GM19023 (cell line): ENCODE measurements at regions not wholly inside any gene's neighbourhood (a gene's known extent, or its start where the extent isn't known, plus 50 kb on each side); places are given as distances from the start of the nearest gene placed in this dataset.

Source experiments
- ATAC-seq: cut with Tn5 transposase; IDR thresholded peaks from one replicate; pipeline ENCODE4 v1.9.1; 2021; ENCODE audit warnings: mild to moderate bottlenecking, moderate library complexity; ENCODE audit not compliant: unreplicated experiment

DNA sequence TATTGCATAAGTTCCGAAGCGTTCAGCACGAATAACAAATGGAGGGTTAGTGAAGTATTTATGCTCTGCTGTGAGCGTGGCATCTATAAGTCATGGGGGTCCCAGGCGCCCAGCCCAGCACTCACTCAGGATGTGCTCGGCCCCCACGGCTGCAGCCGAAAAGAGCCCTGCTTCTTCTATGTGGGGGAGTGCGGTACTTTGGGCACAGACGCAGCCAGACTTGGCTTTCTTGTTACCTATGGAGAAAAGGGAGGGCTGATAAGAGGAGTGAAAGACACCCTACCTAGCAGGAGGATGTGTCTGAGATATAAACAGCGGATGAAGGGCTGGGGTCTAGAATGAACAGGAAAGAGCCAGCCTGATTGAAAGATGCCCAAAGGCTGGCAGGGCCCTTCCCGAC, 51.4 kb downstream of the MRPL36 start:
- no peak for ATAC-seq

DNA sequence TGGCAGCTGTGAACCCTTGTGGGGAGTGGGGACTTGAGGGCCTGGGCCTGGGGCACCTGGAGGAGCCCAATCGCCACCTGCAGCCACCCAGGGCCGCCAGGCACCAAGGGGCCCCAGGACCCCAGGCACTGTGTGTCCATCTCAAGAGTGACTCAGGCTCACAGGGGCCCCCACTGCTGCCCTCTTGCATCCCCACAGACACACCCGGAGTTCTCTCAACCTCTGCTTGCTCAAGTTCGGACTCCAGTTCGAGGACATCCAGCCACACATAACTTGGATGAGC, 51.9 kb downstream of the MRPL36 start:
- ATAC-seq = no peak

DNA sequence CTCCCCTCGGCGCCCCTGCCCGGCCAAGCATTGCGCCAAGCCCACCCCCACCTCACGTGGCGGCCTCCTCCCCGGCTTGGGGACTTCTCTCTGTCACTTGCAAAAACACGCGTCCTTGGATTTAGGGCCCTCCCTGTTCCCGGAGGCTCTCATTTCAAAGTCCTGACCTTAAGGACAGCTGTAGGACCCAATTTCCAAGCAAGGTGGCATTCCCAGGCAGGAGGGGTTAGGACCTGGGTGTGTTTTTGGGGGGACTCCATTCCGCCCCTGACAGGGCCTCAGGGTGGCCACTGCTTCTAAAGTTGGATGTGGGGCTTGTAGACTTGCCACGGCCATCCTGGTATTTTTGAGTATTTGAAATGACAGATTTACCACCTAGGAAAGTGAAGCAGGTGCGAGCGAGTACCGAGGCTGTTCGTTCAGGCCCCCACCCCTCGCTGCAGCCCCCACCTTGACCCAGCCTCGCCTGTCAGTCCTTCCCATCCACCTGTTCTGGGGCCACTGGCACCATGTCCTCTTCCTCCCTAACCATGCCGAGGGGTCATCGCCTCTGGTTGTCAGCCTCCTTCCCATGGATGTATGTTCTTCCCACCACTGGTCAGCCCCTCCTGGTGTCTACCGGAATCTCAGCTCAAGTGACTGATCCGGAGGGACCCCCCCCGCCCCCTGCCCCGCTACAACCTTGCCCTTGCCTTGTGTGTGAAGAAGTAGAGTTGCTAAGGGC, 52.4 kb downstream of the MRPL36 start:
- ATAC-seq = no peak

DNA sequence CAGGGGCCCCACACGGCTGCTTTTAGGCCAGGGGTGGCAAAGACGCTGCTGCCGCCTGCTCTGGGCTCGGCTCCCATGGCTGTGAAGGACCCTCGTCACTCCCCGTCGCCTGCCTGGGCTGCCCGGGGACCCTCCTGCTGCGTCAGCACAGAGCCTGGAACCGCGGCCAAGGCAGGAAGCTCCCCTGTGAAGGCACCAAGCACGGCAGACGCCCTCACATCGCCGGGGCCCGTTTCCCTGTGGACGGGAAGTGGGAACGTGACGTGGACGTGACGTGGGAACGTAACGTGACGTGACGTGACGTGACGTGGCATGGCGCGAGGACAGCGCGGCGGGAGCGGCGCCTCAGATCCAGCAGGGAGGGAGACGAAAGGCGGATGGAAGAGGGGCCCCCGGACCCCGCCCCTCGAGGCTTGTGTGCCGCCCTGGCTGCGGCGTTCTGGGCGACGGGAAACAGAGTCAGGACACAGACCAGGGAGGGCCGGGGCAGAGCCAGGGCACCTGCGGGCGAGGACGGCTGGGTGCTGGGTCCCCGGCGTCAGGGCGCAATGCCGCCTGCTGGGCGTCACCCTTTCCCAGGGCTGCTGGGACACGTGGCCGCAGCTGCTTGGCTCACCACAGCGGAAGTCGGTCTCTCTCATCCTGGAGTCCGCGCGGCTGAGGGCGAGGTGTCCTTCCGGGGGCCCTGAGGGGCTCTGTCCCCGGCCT, 53.1 kb downstream of the MRPL36 start:
- no peak for ATAC-seq

DNA sequence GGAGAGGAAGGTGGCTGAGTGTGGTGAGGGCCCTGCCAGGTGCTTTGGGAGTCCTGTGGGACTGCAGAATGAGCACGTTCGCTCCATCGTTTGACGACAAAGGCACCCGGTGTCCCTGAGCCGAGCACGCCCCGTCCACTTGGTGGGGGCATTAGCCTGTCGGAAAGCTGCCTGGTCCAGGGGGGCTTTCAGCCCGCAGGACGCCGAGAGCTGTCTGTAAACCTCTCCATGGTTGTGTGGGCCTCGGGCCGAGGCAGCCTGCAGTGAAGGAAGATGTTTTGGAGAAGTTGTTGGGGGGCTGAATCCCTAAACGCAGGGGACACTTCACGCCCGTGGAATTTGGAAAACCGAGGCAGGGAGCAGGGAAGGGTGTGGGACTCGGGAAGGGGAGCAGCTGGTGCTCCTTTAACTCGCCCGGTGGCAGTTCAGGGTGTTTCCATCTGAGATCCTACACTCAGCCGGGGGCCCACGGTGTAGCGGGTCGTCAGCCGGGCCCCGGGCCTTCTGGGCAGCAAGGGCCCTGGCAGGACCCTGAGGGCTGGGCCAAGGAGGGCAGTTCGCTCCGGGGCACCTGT, 53.8 kb downstream of the MRPL36 start:
- ATAC-seq = no peak

DNA sequence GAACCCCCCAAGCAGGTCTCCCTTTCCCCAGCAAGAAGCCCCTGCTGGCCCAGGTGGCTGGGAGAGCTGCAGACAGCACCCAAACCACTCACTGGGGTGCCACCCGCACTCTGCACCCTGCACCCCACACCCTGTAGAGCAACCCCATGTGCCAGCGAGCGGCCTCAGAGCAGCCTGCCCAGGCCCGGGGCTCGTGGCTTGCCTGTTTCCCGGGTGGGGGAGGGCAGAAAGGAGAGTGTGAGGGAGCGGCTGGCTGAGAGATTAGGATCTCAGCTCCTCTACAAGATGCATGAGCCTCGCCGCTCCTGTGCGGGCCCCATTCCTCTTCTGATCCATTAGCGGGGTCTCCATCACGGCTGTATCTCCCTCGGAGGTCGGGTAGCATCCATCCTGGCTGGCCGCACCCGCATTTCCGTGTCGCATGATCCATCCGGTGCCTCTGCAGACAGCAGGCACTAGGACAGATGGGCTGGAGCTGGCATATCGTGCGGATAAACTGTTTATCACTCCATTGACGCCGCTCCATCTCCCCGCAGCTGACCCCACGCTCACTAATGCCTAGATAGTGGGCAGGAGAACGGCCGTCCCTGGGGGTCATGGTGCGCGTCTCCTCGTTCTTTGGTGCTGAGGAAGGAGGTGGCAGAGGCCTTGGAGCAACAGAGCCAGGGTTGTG, 54.4 kb downstream of the MRPL36 start:
- no peak for ATAC-seq

DNA sequence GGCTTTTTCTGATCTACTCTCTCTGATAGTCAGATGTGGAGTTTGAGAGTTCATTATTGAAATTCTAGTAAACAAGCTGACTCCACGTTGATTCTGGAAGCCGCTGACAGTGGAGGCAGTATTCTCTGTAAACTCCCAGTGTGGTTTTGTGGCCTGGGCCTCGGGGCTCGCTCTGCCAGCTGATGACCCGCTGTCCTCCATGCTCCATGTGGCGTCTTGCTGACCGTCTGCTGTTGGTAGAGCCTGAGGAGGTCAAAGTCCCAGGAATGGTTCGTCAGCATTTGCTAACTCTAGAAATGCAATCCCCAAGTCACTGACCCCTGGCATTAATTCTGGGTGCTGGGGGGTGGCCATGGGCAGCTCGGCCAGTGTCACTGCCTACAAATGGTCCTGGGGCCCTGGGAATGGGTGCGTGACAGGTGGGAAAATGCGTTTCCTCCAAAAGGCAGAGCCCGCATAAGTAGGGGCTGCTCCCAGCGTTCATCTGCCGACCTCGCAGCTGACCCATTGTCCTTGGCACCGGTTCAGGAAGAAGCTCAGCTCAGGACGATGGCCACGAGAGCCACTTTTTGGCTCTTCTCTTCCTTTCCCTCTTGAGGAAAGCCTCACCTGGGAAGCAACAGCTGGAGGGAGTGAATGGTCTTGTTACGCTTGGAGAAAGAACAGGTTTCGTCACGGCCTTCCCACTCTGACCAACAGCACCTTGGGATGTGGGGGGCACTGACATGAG, 55.1 kb downstream of the MRPL36 start:
- no peak for ATAC-seq

DNA sequence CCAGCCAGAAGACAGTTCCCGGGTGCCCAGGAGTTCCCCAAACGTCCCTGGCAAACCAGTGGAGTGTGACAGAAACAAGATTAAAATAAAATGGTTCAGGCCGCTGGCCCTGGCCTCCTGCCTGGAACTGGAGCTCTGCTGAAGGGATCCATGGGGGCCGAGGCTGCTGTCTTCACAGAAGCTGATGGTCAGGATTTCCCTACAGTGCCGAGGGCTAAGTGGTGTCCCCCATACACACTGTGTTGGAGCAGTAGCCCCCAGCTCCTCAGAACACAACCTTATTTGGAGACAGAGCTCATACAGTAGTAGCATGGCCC, 55.9 kb downstream of the MRPL36 start:
- no peak for ATAC-seq

DNA sequence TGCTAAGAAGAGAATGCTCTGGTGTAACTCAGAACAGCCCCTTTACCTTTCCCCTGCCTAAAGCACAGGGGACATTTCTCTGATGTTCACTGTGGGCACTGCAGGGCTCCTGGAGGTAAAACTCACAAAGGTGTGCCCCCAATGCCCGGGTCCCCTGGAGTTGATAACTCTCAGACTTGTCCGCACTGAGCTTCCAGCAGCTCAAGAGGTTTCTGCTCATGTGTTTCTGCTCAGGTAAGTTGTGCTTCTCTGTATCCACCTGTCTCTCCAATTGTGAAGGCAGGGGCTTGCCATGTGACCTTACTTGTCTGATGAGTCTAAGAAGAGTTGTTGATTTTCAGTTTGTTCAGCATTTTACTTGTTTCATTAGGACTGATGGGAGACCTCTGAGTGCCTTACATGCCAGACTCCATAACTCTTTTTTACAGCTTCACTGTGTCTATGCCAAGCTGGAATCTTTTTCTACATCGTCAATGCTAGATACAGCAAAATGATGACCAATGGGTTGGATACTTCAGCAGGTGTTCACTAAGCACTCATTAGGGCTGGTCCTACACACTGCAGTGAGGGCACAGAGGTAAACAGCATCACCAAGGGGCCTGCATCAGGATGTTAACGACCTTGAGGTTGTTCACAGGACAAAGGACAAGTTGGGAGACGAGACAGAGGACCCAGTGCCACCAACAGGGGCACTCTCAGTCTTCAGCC, 56.4 kb downstream of the MRPL36 start:
- no peak for ATAC-seq

DNA sequence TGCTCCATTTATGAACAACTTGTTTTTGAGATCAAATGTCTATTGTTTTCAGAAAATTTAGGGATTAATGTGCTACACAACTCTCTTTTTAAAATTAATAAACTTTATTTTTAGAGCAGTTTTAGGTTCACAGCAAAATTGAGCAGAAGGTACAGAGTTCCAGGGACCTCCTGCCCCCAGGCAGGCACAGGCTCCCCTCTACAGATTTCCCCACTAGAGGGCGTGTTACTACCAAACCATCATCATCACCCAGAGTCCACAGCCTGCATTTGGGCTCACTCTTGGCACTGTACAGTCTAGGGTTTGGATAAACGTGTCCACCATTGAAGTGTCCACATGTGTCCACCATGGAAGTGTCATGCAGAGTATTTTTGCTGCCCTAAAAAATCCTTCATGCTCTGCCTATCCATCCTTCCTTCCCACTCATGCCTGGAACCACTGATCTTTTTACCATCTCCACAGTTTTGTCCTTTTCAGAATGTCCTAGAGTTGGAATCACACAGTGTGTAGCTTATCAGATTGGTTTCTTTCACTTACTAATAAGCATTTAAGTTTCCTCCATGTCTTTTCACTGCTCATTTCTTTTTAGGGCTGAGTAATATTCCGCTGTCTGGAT, 61.7 kb downstream of the MRPL36 start:
- no peak for ATAC-seq

DNA sequence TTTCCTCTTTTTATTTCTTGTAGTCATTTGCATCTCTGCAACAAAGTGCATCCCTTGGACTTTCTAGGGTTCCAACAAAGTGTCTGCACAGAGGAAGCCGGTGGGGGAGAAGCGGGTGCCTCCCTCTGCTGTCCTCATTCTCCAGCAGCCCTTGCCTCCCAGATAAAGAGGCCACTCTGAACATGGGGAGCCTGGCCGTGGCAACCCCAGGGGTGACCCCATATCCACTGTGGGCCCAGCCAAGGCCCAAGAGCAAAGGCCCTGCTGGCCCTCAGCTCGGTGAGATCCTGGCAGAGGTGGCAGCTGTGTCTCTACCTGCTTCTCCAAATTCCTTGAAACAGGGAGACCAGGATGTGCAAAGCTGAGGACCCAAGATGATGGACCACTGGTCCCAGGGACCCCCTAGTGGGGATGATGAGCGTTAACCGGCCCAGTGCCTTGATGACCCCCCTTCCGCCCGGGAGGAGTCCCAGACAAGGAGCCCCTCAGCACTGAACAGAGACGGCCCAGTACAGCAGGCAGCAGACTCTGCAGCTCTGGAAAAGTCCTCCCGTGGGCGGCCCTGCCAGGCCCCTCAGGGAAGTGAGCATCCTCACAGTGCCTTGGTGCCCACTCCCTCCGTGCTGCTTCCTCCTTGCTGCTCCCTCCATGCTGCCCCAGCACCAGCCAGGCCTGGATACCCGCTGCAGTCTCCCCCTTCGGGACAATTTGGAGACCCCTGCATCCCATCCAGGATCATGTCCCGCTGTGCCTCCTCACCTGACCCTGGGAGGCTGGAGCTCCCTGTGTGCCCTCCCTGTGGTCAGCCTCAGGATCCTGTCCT, 62.5 kb downstream of the MRPL36 start:
- ATAC-seq = no peak

DNA sequence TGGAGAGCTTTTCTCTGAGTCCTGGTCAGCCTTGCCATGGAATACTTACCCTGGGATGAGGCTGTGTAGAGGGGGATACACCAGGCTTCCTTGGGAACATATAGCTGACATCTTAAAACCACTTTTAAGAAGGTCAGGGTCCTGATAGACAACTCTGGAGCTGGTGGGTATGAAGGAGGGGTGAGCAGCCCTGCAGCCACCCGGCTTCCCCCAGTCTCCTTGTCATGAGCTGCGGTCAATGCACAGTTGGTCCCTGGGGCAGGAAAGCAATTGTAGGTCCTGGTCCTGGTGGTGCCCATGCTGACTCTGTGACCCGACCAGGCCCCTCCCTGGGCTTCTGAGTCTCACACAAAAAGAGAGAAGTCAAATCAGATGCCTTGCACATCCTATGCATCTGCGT, 63.6 kb downstream of the MRPL36 start:
- ATAC-seq = no peak

DNA sequence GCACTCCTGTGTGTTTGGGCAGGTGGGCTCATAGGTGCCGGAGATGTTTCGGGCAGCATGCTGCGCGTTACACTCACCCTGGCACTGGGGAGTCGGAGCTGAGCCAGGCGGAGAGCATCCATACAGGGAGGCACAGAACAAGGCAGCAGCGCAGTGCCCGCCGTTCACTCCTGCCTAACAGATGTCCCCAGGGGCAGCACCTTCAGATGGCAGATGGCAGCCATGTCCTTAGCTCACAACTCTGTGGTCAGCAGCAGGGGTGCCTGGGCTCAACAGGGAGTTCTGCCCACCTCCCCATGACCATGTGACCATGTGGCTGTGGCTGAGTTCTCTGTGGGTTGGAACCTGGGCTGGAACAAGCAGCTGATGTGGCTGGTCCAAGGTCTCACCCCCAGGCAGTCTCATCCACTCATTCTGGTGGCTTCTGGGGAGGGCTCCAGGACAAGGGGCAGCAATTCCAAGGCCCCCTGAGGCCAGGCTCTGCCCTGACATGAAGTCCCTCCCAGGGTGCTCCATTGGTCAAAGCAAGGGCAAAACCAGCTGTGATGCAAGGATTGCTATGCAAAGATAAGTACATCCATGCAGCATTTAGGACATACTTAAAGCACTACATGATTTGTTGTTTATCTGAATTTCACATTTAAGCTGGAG, 64.2 kb downstream of the MRPL36 start:
- no peak for ATAC-seq

DNA sequence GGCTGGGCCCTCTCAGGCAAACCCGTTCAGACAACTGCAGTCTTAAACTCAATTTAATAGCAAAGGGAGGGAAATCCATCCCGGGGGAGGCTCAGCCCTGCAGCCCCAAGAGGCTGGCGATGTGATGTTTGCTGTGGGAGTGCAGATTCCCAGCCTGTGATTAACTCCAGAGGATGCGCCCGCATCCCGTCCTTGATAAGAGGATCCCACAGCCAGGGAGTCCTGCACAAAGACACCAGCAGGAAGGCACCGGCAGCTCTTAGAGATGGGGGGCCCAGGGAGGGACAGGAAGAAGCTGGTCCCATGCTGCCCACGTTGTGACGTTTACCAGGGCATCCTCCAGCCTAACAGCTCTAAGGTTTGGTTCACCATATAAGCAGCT, 64.7 kb downstream of the MRPL36 start:
- ATAC-seq = no peak

DNA sequence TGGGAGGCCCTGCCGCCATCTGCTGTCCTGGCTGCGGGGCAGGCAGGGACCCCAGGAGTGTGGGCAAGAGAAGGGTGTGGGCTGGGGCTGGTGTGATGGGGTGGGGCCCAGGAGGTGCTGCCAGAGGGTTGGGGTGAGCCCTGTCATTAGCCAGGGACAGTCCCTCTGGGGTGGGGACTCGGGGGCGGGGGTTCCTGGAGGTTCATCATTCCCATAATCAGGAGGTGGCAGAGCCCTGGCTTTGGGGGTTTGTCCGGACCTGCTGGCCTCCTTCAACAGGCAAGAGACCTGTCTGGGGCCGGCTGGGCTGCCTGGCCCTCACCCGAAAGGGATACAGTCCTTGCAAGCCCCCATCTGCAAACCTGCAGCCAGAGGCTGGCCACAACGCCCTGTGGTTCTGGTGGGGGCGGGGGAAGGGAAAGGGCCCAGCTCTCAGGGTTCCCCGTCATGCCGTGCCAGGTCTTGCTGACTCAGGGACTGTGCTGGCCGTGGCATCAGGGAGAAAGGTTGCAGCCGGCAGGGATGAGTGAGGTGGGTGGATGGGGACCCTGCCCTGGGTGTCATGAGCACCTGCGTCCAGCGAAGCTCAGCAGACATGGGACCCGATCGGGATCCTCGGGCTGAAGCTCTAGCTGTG, 65.2 kb downstream of the MRPL36 start:
- no peak for ATAC-seq

DNA sequence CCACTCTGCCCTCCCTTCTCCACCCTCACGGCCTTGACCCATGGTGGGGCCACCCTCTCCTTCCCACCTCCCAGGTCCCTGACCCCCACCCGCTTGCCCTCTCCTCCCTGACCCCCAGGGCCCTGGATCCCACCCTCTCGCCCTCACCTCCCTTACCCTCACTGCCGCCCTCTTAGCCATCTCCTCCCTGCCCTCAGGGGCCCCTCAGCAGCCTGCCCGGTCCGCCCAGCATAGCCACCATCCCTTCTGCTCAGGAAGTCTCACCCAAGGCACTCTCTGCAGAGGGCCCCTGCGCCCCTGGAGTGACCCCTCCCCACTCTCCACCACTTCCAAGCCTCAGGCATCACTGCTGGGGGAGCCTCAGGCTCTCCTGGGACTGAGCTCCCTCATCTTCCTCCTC, 66.3 kb downstream of the MRPL36 start:
- no peak for ATAC-seq

DNA sequence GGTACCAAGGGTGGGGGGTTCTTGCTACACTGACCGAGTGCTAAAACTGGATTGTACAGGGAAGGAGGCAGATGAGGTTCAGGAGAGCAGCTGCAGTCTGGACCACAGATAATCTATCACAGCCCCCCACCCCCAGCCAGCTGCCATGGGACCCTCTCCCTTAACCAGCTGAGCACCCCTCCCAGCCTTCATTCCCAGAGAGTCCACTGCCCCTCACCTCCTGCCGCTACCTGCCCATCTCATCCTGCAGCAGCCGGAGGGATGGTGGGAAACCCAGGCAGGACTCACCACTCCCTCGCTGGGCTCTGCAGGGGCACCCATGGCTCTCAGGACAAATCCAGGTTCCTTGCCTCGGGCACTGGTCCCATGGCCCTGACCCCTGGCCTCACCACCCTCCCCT, 66.7 kb downstream of the MRPL36 start:
- no peak for ATAC-seq

DNA sequence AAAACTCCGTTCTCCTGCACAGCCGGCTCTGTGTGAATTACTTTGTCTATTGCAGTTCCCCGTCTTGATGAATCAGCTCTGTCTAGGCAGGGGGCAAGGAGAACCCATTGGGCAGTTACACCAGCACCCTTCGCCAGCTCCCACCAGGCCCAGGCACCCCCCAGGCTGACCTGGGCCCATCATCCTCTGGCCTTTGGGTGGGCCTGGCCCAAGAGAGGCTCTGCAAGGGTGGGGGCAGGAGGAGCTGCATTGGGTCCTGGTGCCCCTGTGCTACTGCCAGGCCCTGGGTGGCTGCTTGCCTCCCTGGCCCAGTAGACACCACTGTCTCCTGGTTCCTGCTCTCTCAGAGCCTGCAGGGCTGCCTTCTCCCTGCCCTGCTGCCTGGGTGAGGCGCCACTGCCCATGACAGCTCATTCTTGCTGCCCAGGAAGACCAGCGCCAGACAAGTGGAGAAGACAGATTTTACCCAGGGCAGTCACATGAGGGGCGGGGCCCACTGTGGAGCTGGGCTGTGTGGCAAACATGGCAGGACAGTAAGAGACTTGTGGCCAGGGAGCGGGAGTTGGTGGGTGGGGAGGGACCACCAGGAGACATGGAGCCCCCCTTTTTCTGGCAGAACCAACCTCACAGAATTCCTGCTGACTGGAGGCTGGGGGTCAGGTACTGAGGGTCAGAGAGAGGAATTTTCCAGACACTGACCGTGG, 67.2 kb downstream of the MRPL36 start:
- ATAC-seq = no peak
